ENCODE measurements at regions not wholly inside any gene's neighbourhood (a gene's known extent, or its start where the extent isn't known, plus 50 kb on each side); places are given as distances from the start of the nearest gene placed in this dataset.

DNA sequence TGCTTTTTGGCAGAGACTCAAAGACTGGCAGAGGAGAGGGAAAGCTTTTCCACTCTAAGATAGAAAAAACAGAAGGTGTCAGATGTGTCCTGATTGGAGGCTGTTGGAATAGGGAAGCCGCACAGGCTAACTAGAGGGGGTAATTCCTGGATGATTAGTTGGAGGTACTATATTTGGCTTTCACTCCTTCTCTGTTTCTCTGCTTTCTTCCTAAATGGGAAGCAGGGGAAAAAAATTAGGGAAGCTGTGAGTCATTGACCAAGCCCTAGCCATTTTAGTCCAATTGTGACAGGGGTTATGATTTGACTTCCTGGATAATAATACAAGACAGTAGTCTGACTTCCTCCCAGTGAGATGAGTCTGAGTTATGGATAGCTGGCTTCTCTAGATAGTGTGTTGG lies 475.2 kb upstream of the CELF2 start:
- TF ChIP-seq GATA2 (IDR thresholded peaks at IDR 0.05; ENCODE audit: low read depth, low read length) (no peak), GATA3 (IDR thresholded peaks at IDR 0.05; ENCODE audit: low read depth, low read length) (no peak)

Measured in SH-SY5Y (cell line).